ENCODE measurements at regions not wholly inside any gene's neighbourhood (a gene's known extent, or its start where the extent isn't known, plus 50 kb on each side); places are given as distances from the start of the nearest gene placed in this dataset.

DNA sequence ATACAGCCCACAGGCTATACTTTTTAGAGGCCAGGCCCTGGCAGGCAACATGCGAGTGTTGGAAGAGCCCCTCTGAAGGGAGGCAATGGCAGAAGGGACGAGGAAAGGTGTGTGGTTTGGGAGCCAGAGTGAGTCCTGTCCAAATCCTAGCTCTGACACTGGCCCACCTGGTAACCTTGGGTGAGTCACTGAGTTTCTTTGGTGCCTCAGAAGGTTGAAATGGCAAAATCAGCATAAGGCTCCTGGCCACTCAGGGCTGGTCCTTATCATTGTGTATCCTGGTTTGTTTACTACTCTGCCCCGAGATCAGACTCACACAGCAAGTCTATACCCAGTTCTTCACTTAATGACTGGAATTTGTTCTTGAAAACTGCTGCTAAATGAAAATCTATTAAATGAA, 71.4 kb upstream of the TLE3 start:
- Histone ChIP-seq H3K4me3 (replicated peaks in 1 of 4; ENCODE audit: control extremely low read depth in 1 of 4, insufficient read depth in 1 of 4, low read depth in 3 of 4, low read length in 4 of 4) (no peak overlapping the region), H3K27me3 (ENCODE audit: control insufficient read depth, insufficient read depth, low read length) (peaks cover 11% of the 10 kb centered on the region), H3K9me3 (ENCODE audit: control insufficient read depth, insufficient read depth, low read depth, low read length) (no peaks in the 10 kb centered on the region), H3K9ac (ENCODE audit: insufficient read depth, low read length) (no peak overlapping the region), H3K4me2 (ENCODE audit: extremely low read depth, insufficient read depth, low read length) (no peak overlapping the region), H4K20me1 (ENCODE audit: control insufficient read depth, extremely low read depth, insufficient read depth, low read length) (no peaks in the 10 kb centered on the region), H3K36me3 (ENCODE audit: control insufficient read depth, insufficient read depth, low read length) (no peaks in the 10 kb centered on the region), H3K27ac (ENCODE audit: insufficient read depth, low read length) (no peak overlapping the region), H2AFZ (ENCODE audit: low read length) (no peak overlapping the region), H3K4me1 (ENCODE audit: control insufficient read depth, extremely low read depth, insufficient read depth, low read length) (peaks cover 2% of the 10 kb centered on the region), H3K79me2 (ENCODE audit: control insufficient read depth, insufficient read depth, low read length) (no peaks in the 10 kb centered on the region)
- TF ChIP-seq, protein P1, sequence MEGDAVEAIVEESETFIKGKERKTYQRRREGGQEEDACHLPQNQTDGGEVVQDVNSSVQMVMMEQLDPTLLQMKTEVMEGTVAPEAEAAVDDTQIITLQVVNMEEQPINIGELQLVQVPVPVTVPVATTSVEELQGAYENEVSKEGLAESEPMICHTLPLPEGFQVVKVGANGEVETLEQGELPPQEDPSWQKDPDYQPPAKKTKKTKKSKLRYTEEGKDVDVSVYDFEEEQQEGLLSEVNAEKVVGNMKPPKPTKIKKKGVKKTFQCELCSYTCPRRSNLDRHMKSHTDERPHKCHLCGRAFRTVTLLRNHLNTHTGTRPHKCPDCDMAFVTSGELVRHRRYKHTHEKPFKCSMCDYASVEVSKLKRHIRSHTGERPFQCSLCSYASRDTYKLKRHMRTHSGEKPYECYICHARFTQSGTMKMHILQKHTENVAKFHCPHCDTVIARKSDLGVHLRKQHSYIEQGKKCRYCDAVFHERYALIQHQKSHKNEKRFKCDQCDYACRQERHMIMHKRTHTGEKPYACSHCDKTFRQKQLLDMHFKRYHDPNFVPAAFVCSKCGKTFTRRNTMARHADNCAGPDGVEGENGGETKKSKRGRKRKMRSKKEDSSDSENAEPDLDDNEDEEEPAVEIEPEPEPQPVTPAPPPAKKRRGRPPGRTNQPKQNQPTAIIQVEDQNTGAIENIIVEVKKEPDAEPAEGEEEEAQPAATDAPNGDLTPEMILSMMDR (conservative IDR thresholded peaks at IDR 0.05 in 1 of 2, IDR thresholded peaks at IDR 0.05 in 1 of 2; ENCODE audit: low read depth in 1 of 2, low read length in 2 of 2) = no peak
- no peak for TF ChIP-seq EZH2 (IDR thresholded peaks at IDR 0.05; ENCODE audit: low read length, missing control alignments)
- DNase-seq (ENCODE audit: low read depth in 2 of 2) = no peak

DNA sequence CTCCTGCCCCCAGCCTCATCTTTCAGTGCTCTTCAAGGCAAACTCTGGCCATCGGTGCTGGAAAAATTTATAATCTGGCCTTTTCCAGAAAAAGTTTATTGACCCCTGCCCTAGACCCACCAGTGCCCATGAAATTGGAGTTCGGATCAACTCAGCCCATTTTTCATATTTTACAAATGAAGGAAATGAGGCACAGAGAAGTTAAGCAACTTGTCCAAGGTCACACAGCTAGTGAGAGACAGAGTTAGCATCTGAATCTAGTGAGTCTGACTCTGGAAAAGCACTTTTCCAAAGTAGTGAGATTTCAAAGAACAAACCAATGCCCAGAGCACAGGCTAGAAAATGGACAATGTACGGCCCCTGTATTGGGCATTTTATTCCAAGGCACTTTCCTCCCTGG, 69.4 kb upstream of the TLE3 start:
- Histone ChIP-seq H3K36me3 (ENCODE audit: control insufficient read depth, insufficient read depth, low read length) (no peaks in the 10 kb centered on the region), H3K27ac (ENCODE audit: insufficient read depth, low read length) (no peak overlapping the region), H3K9ac (ENCODE audit: insufficient read depth, low read length) (no peak overlapping the region), H3K27me3 (ENCODE audit: control insufficient read depth, insufficient read depth, low read length) (peaks cover 10% of the 10 kb centered on the region), H3K4me3 (replicated peaks in 1 of 4; ENCODE audit: control extremely low read depth in 1 of 4, insufficient read depth in 1 of 4, low read depth in 3 of 4, low read length in 4 of 4) (no peak overlapping the region), H3K9me3 (ENCODE audit: control insufficient read depth, insufficient read depth, low read depth, low read length) (no peaks in the 10 kb centered on the region), H3K79me2 (ENCODE audit: control insufficient read depth, insufficient read depth, low read length) (no peaks in the 10 kb centered on the region), H2AFZ (ENCODE audit: low read length) (no peak overlapping the region), H3K4me1 (ENCODE audit: control insufficient read depth, extremely low read depth, insufficient read depth, low read length) (peaks cover 2% of the 10 kb centered on the region), H4K20me1 (ENCODE audit: control insufficient read depth, extremely low read depth, insufficient read depth, low read length) (no peaks in the 10 kb centered on the region), H3K4me2 (ENCODE audit: extremely low read depth, insufficient read depth, low read length) (no peak overlapping the region)
- TF ChIP-seq, protein P1 (conservative IDR thresholded peaks at IDR 0.05 in 1 of 2, IDR thresholded peaks at IDR 0.05 in 1 of 2; ENCODE audit: low read depth in 1 of 2, low read length in 2 of 2) = no peak
- TF ChIP-seq EZH2 (IDR thresholded peaks at IDR 0.05; ENCODE audit: low read length, missing control alignments) = no peak
- DNase-seq (ENCODE audit: low read depth in 2 of 2) = no peak

- Histone ChIP-seq H3K4me3 (replicated peaks in 1 of 4; ENCODE audit: control extremely low read depth in 1 of 4, insufficient read depth in 1 of 4, low read depth in 3 of 4, low read length in 4 of 4) (no peak overlapping the region), H3K4me1 (ENCODE audit: control insufficient read depth, extremely low read depth, insufficient read depth, low read length) (peaks cover 2% of the 10 kb centered on the region), H3K4me2 (ENCODE audit: extremely low read depth, insufficient read depth, low read length) (no peak overlapping the region), H3K27me3 (ENCODE audit: control insufficient read depth, insufficient read depth, low read length) (peaks cover 5% of the 10 kb centered on the region), H4K20me1 (ENCODE audit: control insufficient read depth, extremely low read depth, insufficient read depth, low read length) (no peaks in the 10 kb centered on the region), H3K9ac (ENCODE audit: insufficient read depth, low read length) (no peak overlapping the region), H3K36me3 (ENCODE audit: control insufficient read depth, insufficient read depth, low read length) (no peaks in the 10 kb centered on the region), H3K79me2 (ENCODE audit: control insufficient read depth, insufficient read depth, low read length) (no peaks in the 10 kb centered on the region), H2AFZ (ENCODE audit: low read length) (no peak overlapping the region), H3K27ac (ENCODE audit: insufficient read depth, low read length) (no peak overlapping the region), H3K9me3 (ENCODE audit: control insufficient read depth, insufficient read depth, low read depth, low read length) (no peaks in the 10 kb centered on the region)
- no peak for DNase-seq (ENCODE audit: low read depth in 2 of 2)
- no peak for TF ChIP-seq EZH2 (IDR thresholded peaks at IDR 0.05; ENCODE audit: low read length, missing control alignments)
- TF ChIP-seq, protein P1 (conservative IDR thresholded peaks at IDR 0.05 in 1 of 2, IDR thresholded peaks at IDR 0.05 in 1 of 2; ENCODE audit: low read depth in 1 of 2, low read length in 2 of 2) = no peak
Observed at GRCh38 chr15:70166506-70167087, 68.9 kb upstream of the TLE3 start.
